ENCODE measurements at regions not wholly inside any gene's neighbourhood (a gene's known extent, or its start where the extent isn't known, plus 50 kb on each side); places are given as distances from the start of the nearest gene placed in this dataset.

GRCh38 chr11:112793416-112793815 is 167.8 kb upstream of the NCAM1 start:
- DNase-seq: no peak

- DNase-seq: no peak
Observed at GRCh38 chr11:112794331-112794846, 166.8 kb upstream of the NCAM1 start.

GRCh38 chr11:112795142-112795815 is 165.9 kb upstream of the NCAM1 start:
- peak; percentile 62 for DNase-seq

GRCh38 chr11:112795911-112796649 is 165.1 kb upstream of the NCAM1 start:
- no peak for DNase-seq

GRCh38 chr11:112797092-112797491 is 164.1 kb upstream of the NCAM1 start:
- DNase-seq: peak; percentile 74

- DNase-seq: peak; percentile 79
Observed at GRCh38 chr11:112797648-112798293, 163.4 kb upstream of the NCAM1 start.

GRCh38 chr11:112801025-112801816 is 160.0 kb upstream of the NCAM1 start:
- peak; percentile 15 for DNase-seq

GRCh38 chr11:112801817-112802088 is 159.5 kb upstream of the NCAM1 start:
- no peak for DNase-seq

- peak; percentile 70 for DNase-seq
Observed at GRCh38 chr11:112805658-112806057, 155.6 kb upstream of the NCAM1 start.

- DNase-seq: no peak
Observed at GRCh38 chr11:112806256-112806655, 155.0 kb upstream of the NCAM1 start.

- DNase-seq: peak; percentile 56
Observed at GRCh38 chr11:112806876-112807275, 154.3 kb upstream of the NCAM1 start.

GRCh38 chr11:112809429-112809828 is 151.8 kb upstream of the NCAM1 start:
- no peak for DNase-seq

GRCh38 chr11:112810951-112811350 is 150.3 kb upstream of the NCAM1 start:
- no peak for DNase-seq

- no peak for DNase-seq
Observed at GRCh38 chr11:112811783-112812182, 149.4 kb upstream of the NCAM1 start.

GRCh38 chr11:112812729-112813128 is 148.5 kb upstream of the NCAM1 start:
- no peak for DNase-seq

GRCh38 chr11:112814168-112814567 is 147.1 kb upstream of the NCAM1 start:
- no peak for DNase-seq

- DNase-seq: no peak
Observed at GRCh38 chr11:112817376-112817775, 143.8 kb upstream of the NCAM1 start.

GRCh38 chr11:112822478-112823274 is 138.5 kb upstream of the NCAM1 start:
- DNase-seq: peak; percentile 56

- DNase-seq: no peak
Observed at GRCh38 chr11:112826026-112826425, 135.2 kb upstream of the NCAM1 start.

- DNase-seq: no peak
Observed at GRCh38 chr11:112826788-112827187, 134.4 kb upstream of the NCAM1 start.

GRCh38 chr11:112828421-112828820 is 132.8 kb upstream of the NCAM1 start:
- DNase-seq: no peak

- DNase-seq: no peak
Observed at GRCh38 chr11:112829971-112830654, 131.1 kb upstream of the NCAM1 start.

All from NCI-H146 (cell line).